NCI-H1694 (cell line): ENCODE measurements at regions not wholly inside any gene's neighbourhood (a gene's known extent, or its start where the extent isn't known, plus 50 kb on each side); places are given as distances from the start of the nearest gene placed in this dataset.
"Not testable (repeated sequence)": the region's sequence is repeated elsewhere in the genome, so short reads cannot be mapped to it uniquely, and the experiment has no call there.

Experiments
- DNase-seq: peaks from one replicate; lab custom pipeline; 2025; lab: John Stamatoyannopoulos, UW

DNA sequence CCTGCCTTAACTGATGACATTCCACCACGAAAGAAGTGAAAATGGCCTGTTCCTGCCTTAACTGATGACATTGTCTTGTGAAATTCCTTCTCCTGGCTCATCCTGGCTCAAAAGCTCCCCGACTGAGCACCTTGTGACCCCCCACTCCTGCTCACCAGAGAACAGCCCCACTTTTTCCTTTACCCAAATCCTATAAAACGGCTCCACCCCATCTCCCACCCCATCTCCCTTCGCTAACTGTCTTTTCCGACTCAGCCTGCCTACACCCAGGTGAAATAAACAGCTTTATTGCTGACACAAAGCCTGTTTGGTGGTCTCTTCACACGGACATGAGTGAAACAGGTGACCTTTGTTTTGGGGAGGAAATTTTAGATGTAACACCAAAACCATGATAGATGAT lies 674.4 kb downstream of the TLE1 start:
- DNase-seq, result not testable (repeated sequence)

GRCh38 chr9:81013191-81013590 lies 676.2 kb downstream of the TLE1 start:
- not testable (repeated sequence) for DNase-seq

DNA sequence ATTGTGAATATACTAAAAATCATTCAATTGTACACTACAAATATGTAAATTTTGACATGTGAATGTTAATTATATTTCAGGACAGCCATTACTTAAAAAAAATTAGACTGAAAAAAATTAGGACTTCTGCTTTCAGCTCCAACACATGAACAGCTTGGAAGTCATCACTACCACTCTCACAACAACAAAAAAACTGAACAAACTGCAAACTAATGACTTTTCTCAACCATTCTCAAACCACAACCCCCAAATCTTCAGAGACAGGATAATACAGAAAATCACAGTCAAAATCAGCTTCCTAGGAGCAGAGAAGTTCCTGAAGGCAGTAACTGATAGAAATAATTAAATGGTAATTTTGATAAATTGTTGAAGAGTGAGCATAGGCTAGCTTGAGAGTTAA lies 686.4 kb downstream of the TLE1 start:
- DNase-seq, result no peak

- no peak for DNase-seq
These were observed 687.1 kb downstream of the TLE1 start for GRCh38 chr9:81002242-81002641.

- no peak for DNase-seq
These were observed 693.6 kb downstream of the TLE1 start for GRCh38 chr9:80995759-80996158.

GRCh38 chr9:80994892-80995291 lies 694.5 kb downstream of the TLE1 start:
- DNase-seq, result no peak

GRCh38 chr9:80985595-80985994 lies 703.8 kb downstream of the TLE1 start:
- not testable (repeated sequence) for DNase-seq

DNA sequence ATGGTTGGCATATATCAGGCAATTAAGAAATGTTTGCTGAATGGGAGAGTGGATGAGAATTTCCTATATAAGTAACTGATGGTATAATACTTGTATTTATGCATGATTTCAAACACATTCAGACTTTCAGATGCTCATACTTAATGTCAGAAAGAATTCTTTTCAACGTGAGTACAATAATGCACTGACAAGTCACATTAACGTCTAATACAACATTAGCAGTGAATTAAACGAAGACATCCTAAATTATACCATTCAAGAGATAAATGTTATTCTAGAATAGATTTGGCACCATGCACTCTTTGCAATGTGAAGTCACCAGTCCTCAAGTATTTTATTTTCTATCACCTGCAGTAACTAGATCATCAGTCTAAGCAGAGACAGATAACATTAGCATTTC lies 712.9 kb downstream of the TLE1 start:
- no peak for DNase-seq

GRCh38 chr9:80970377-80970776 lies 719.0 kb downstream of the TLE1 start:
- DNase-seq, result not testable (repeated sequence)

- no peak for DNase-seq
These were observed 720.7 kb downstream of the TLE1 start for GRCh38 chr9:80968611-80969010.

DNA sequence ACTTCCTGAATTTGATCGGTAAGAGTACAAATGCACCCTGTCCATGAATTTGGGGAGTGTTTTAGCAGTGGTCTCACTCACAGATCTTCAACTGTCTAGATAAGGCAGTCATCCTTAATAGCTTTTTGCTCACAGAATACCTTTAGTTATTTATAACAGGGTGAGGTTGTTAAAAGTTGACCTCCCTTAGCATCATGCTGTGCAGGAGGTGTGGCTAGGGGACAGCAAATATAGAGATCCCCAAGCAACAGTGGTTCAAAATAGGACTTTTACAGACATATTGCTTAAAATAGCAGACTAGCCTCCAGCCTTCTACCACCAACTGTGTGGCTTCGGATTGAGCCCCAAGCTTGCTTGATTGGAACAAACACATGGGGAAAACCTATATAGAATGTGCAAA lies 724.4 kb downstream of the TLE1 start:
- DNase-seq, result no peak

- peak; percentile 53 for DNase-seq
These were observed 725.0 kb downstream of the TLE1 start for GRCh38 chr9:80964374-80964773.

DNA sequence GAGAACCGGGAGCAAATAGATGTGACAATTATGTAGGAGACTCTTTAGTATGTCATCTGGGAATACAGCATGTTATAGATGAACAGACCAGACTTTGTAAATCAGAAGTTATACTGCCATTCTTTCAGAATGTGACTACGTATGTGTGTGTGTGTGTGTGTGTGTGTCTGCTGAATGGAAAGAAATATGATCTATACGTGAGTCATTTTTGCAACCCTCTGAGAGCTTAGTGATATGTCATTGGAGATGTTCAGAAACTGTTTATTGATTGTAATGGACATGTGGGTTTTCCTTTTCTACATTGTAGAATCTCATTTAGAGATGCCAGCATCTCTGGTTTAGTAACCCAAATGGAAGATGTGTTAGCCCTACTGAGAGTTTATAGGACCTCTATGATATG lies 731.5 kb downstream of the TLE1 start:
- no peak for DNase-seq

DNA sequence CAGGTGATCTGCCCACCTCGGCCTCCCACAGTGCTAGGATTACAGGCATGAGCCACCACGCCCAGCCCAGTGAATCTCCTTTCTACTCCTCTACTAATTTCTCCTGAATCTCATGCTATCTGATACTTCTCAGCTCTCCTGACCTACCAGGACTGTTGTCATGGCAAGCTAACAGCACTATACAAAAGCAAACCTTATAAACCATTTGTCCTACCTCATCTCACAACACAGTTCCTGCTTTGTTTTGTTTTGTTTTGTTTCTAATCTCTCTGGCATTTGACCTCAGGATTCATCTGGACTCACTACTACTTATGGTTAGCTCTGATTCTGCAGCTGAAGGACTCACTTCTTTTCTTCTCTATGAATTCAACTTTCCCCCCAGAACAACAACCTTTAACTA lies 734.8 kb downstream of the TLE1 start:
- DNase-seq, result no peak

DNA sequence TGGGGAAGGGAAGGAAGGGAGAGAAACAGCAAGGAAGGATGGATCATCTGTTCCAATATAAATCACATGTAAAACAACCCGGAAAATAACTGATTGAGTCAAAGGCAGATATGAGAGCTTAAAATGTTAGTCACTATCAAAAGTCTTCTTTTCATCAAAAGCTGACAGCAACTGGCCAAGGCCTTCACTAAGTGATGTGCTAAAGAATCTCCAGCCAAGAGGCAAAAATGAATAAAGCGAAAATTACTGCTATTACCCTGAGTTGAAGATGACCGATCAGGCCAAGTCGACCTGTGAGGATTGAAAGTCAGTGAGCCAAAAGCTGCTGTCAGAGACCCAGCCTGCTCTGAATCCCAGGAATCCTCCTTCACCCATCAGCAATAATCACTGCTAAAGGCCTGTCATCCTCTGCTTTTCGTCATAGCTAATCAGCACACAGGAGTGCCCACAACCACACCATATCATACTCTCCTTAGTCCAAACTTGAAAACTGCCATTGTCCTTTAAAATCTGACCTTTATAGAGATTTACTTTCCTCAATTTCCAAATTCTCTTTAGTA lies 736.9 kb downstream of the TLE1 start:
- no peak for DNase-seq

GRCh38 chr9:80951675-80952074 lies 737.7 kb downstream of the TLE1 start:
- no peak for DNase-seq

GRCh38 chr9:80948876-80949275 lies 740.5 kb downstream of the TLE1 start:
- DNase-seq, result no peak

DNA sequence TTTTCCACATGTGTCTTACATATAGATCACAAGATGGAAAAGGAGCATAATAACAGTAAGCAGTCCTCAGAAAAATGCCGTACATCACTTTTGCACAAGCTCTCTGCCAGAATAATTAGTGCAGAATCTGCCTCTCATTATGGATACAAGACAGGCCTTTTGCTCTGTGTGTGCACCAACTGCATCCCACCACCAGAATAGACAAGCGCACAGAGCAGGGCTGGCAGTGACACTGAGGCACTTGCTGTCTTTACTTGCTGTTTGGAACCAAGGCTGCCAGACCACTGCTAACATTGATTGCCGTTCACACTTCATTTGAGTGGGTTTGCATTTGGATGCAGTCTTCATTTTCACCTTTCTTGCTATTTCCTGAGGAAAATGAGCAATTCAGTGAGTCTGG lies 741.3 kb downstream of the TLE1 start:
- DNase-seq, result no peak

DNA sequence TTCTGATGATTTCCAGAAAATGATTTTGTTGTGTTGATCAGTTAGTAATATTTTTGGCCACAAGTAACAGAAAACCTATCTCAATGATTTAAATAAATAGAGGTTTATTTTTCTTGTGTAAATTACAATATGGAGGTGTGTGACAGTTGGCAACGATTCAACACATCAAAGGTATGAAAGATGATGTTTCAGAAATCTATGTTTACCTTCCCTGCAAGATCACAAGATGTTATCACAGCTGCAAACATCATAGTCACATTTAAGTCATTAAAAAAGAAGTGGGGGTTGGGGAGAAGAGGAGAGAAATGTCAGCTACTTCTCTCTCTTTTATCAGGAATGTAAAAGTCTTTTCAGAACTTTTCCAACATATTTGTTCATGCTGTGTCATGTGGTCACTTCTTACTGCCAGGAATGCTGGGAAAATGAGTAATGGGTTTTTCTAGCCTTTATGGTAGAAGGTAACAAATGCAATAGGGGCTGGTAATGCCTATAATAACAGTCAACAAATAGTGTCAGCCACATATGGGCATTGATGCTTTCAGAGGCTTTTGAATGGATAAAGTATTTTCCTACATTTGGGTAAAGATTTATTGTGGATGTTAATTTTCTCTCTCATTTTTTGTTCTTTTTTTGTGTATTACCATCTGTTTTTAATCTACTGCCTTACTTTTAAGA lies 742.7 kb downstream of the TLE1 start:
- DNase-seq, result no peak

- no peak for DNase-seq
These were observed 743.9 kb downstream of the TLE1 start for GRCh38 chr9:80945436-80945835.

DNA sequence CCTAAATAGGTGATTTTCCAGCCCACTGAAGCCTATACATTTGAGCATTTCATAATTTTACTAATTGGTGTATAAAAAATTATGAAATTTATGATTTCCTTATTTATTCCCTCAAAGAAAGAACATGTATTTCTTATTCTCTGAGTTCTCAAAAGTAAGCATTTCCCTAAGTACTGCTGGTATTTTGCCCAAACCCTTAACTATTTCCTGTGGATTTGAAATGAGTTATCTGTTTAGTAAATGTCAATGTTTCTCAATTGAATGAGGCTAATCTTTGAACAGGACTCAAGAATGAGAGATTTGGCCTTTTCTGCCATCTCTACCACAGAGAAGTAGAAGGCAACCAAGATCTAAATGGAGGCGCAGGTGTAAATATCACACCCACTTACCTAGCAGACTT lies 751.7 kb downstream of the TLE1 start:
- DNase-seq, result no peak

GRCh38 chr9:80934095-80934494 lies 755.3 kb downstream of the TLE1 start:
- no peak for DNase-seq

DNA sequence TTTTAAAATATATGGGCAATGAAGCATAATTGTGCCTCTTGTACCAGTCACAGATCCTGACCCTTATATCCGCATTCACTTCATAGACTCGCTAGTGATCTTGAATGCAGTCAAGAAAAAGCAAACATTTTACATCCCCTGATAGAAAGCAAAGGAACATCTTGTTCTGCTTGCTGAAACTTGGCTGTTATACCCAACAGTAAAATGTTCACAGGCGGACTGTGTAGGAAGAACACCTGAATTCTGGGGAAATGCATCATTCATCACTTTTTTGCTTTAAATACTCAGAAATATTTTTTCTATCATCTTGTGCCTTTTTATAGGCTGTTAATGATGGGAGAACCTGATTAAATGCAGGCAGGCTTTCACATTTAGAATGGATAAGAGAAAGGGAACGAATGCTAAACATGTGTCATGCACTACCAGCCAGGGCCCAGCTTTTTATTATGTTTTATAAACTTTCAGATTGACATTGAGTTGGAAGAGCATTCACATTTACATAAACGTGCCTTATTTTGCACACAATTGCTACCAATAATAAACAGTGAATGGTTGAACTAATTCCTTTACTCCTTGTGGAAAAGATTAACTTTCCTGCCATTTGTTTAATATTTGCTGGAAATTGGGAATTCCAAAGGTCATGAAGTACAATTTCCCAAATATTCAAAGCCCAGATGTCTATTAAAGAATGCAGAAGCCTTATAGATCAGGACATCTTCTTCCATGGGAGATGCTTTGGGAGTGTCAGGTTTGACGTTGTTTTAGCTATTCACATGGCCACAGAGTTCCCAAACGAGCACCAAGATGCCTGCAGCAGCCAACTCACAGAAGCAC lies 756.2 kb downstream of the TLE1 start:
- DNase-seq, result no peak
